Effector CD8-positive, alpha-beta T cell (primary cell): ENCODE measurements at regions not wholly inside any gene's neighbourhood (a gene's known extent, or its start where the extent isn't known, plus 50 kb on each side); places are given as distances from the start of the nearest gene placed in this dataset.

ENCODE experiments used
- DNase-seq: peaks from one replicate; lab custom pipeline; 2025; lab: John Stamatoyannopoulos, UW

DNA sequence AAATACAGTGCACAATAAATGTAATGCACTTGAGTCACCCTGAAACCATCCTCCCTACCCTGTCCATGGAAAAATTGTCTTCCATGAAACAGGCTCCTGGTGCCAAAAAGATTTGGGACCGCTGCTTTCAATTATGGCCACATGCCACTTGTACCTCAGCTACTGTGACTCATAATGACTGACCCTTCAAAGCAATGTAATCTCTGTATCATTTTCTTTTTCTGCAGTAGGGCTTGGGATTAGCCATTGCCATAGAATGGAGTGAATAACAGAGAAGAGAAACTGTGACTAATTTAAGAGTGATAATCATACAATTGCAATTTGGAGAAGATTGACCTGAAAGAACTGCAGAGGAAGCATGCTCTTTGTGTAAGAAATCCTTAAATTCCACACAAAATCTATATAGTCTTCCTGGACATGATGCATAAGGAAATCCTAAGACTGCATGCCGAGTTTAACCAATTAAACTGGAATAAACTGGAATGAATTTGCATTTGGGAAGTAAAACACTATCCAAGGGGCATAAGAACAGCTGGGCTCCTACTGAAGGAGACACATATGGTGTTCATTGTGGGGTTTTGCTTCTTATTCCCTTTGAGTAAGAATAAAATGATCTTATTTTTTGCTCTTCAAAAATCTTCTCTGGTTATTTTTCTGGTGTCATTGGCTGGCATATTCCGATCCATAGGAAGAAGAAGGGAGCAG is 59.5 kb upstream of the SLC7A1 start:
- DNase-seq: no peak

- DNase-seq: no peak
Measured at GRCh38 chr13:29654384-29654783, 58.9 kb upstream of the SLC7A1 start.

GRCh38 chr13:29648760-29649159 is 53.3 kb upstream of the SLC7A1 start:
- no peak for DNase-seq
